DOHH2 (cell line): ENCODE measurements at regions not wholly inside any gene's neighbourhood (a gene's known extent, or its start where the extent isn't known, plus 50 kb on each side); places are given as distances from the start of the nearest gene placed in this dataset.

Experiments used
- H3F3A ChIP-seq: fragments of 200-600 bp; sonication (generic), shearing (Covaris generic); 2 replicates; pipeline ENCODE4 v1.6.0; 2016; ENCODE audit warnings: antibody characterized with exemption, mild to moderate bottlenecking; ENCODE audit not compliant: control insufficient read depth, insufficient read depth
- H3K27ac ChIP-seq: fragments of 200-600 bp; sonication (generic); 2 replicates; pipeline ENCODE4 v1.5.1; 2014; ENCODE audit warnings: low read depth, mild to moderate bottlenecking, low read length, moderate library complexity
- H3K27me3 ChIP-seq: fragments of 200-600 bp; sonication (generic); 2 replicates; pipeline ENCODE4 v1.6.1; 2014; ENCODE audit warnings: mild to moderate bottlenecking, low read length, mixed read lengths; ENCODE audit not compliant: control insufficient read depth
- H3K36me3 ChIP-seq: fragments of 200-600 bp; sonication (generic); 2 replicates; pipeline ENCODE4 v1.6.1; 2014; ENCODE audit warnings: mild to moderate bottlenecking, low read length, moderate library complexity, mixed read lengths; ENCODE audit not compliant: control insufficient read depth
- H3K4me1 ChIP-seq: fragments of 200-600 bp; sonication (generic); 2 replicates; pipeline ENCODE4 v1.6.1; 2014; ENCODE audit warnings: mild to moderate bottlenecking, low read length, mixed read lengths; ENCODE audit not compliant: control insufficient read depth
- H3K4me2 ChIP-seq: fragments of 200-600 bp; sonication (generic); 2 replicates; pipeline ENCODE4 v1.6.0; 2014; ENCODE audit warnings: mild to moderate bottlenecking, low read length, moderate library complexity
- H3K4me3 ChIP-seq: fragments of 200-600 bp; sonication (generic); 2 replicates; pipeline ENCODE4 v1.5.1; 2014; ENCODE audit warnings: mild to moderate bottlenecking, low read length, mixed read lengths
- H3K79me2 ChIP-seq: fragments of 200-600 bp; sonication (generic); 2 replicates; pipeline ENCODE4 v1.6.1; 2014; ENCODE audit warnings: mild to moderate bottlenecking, low read length, mixed read lengths; ENCODE audit not compliant: control insufficient read depth
- H3K9me2 ChIP-seq: fragments of 200-600 bp; sonication (generic); replicated peaks from 2 replicates; pipeline ENCODE4 v1.6.1; 2014; ENCODE audit warnings: mild to moderate bottlenecking, low read length, mixed read lengths; ENCODE audit not compliant: control insufficient read depth
- H3K9me3 ChIP-seq: fragments of 200-600 bp; sonication (generic); 2 replicates; pipeline ENCODE4 v1.6.1; 2014; ENCODE audit warnings: antibody characterized with exemption, low read length, mixed read lengths; ENCODE audit not compliant: control insufficient read depth, insufficient read depth
- H4K20me1 ChIP-seq: fragments of 200-600 bp; sonication (generic); 2 replicates; pipeline ENCODE4 v1.6.0; 2014; ENCODE audit warnings: low read depth, mild to moderate bottlenecking, antibody characterized with exemption, low read length, moderate library complexity; ENCODE audit not compliant: control insufficient read depth, insufficient read depth
- CTCF ChIP-seq: fragments of 200-600 bp; sonication (generic); IDR thresholded peaks from one replicate; pipeline ENCODE4 v1.5.1; 2014; ENCODE audit warnings: antibody characterized with exemption, mild to moderate bottlenecking, low read depth, low read length; ENCODE audit not compliant: poor library complexity, severe bottlenecking
- EZH2phosphoT487 ChIP-seq: fragments of 200-600 bp; sonication (generic); IDR thresholded peaks from 2 replicates; pipeline ENCODE4 v1.6.1; 2017; ENCODE audit warnings: borderline replicate concordance, mild to moderate bottlenecking, antibody characterized with exemption, low read length, moderate library complexity, mixed read lengths

GRCh38 chr6:153673750-153674149, 365.3 kb upstream of the OPRM1 start:
- no peak overlapping the region for H3K27ac ChIP-seq
- H3K79me2 ChIP-seq = no peaks in the 10 kb centered on the region
- no peaks in the 10 kb centered on the region for H3K4me1 ChIP-seq
- TF ChIP-seq CTCF = no peak
- TF ChIP-seq EZH2phosphoT487 = no peak
- H4K20me1 ChIP-seq = no peaks in the 10 kb centered on the region
- no peaks in the 10 kb centered on the region for H3K27me3 ChIP-seq
- H3K9me3 ChIP-seq = no peaks in the 10 kb centered on the region
- H3F3A ChIP-seq = no peaks in the 10 kb centered on the region
- no peak overlapping the region for H3K4me3 ChIP-seq
- no peaks in the 10 kb centered on the region for H3K9me2 ChIP-seq
- no peaks in the 10 kb centered on the region for H3K36me3 ChIP-seq
- H3K4me2 ChIP-seq = no peak overlapping the region

GRCh38 chr6:153673225-153673624, 365.8 kb upstream of the OPRM1 start:
- no peak overlapping the region for H3K4me3 ChIP-seq
- no peaks in the 10 kb centered on the region for H3K9me2 ChIP-seq
- H3K27me3 ChIP-seq = no peaks in the 10 kb centered on the region
- no peaks in the 10 kb centered on the region for H3K9me3 ChIP-seq
- H4K20me1 ChIP-seq = no peaks in the 10 kb centered on the region
- no peaks in the 10 kb centered on the region for H3K79me2 ChIP-seq
- H3K36me3 ChIP-seq = no peaks in the 10 kb centered on the region
- TF ChIP-seq EZH2phosphoT487 (no peak), CTCF (no peak)
- H3K27ac ChIP-seq = no peak overlapping the region
- no peak overlapping the region for H3K4me2 ChIP-seq
- H3K4me1 ChIP-seq = no peaks in the 10 kb centered on the region
- H3F3A ChIP-seq = no peaks in the 10 kb centered on the region

GRCh38 chr6:153670403-153671026, 368.5 kb upstream of the OPRM1 start:
- Histone ChIP-seq H3K27ac (no peak overlapping the region), H3K36me3 (no peaks in the 10 kb centered on the region), H3K9me2 (no peaks in the 10 kb centered on the region), H3K4me3 (no peak overlapping the region), H3K4me2 (no peak overlapping the region), H3K9me3 (no peaks in the 10 kb centered on the region), H3F3A (no peaks in the 10 kb centered on the region), H3K4me1 (no peaks in the 10 kb centered on the region), H4K20me1 (no peaks in the 10 kb centered on the region), H3K27me3 (no peaks in the 10 kb centered on the region), H3K79me2 (no peaks in the 10 kb centered on the region)
- TF ChIP-seq CTCF (no peak), EZH2phosphoT487 (no peak)

GRCh38 chr6:153668758-153669157, 370.3 kb upstream of the OPRM1 start:
- H3K79me2 ChIP-seq = no peaks in the 10 kb centered on the region
- no peaks in the 10 kb centered on the region for H3F3A ChIP-seq
- H3K27ac ChIP-seq = no peak overlapping the region
- H3K4me1 ChIP-seq = no peaks in the 10 kb centered on the region
- no peaks in the 10 kb centered on the region for H4K20me1 ChIP-seq
- no peaks in the 10 kb centered on the region for H3K9me2 ChIP-seq
- no peak for TF ChIP-seq CTCF
- no peak for TF ChIP-seq EZH2phosphoT487
- no peaks in the 10 kb centered on the region for H3K9me3 ChIP-seq
- H3K36me3 ChIP-seq = no peaks in the 10 kb centered on the region
- H3K4me2 ChIP-seq = no peak overlapping the region
- H3K27me3 ChIP-seq = no peaks in the 10 kb centered on the region
- H3K4me3 ChIP-seq = no peak overlapping the region
